Caco-2 (cell line): ENCODE measurements at regions not wholly inside any gene's neighbourhood (a gene's known extent, or its start where the extent isn't known, plus 50 kb on each side); places are given as distances from the start of the nearest gene placed in this dataset.

Source experiments
- BruUV-seq: library from RNA; stranded (reverse); fragments of 400-500 nt; replicated peaks from 2 replicates; lab custom pipeline; 2021; lab: Mats Ljungman, UMichigan
- CTCF ChIA-PET: fragments of 300-600 bp; sonication (Branson Sonifier 250); formaldehyde crosslinking; loops from one replicate; lab custom pipeline; 2022; ENCODE audit warnings: antibody characterized with exemption; lab: Charles Lee
- POLR2A ChIA-PET: fragments of 300-600 bp; sonication (Branson Sonifier 250); formaldehyde crosslinking; loops from one replicate; lab custom pipeline; 2022; ENCODE audit warnings: antibody characterized with exemption; lab: Charles Lee
- DNase-seq, 2 experiments: peaks; one replicate each; pipeline versions ENCODE4 v3.0.0 to v3.0.0-alpha.2; 2020 to 2022
- H3K27me3 ChIP-seq: replicated peaks from 2 replicates; pipeline ENCODE4 v1.6.0; 2011; ENCODE audit warnings: low read length; ENCODE audit not compliant: control insufficient read depth, insufficient read depth
- H3K36me3 ChIP-seq: 2 replicates; pipeline ENCODE4 v1.5.1; 2011; ENCODE audit warnings: low read length; ENCODE audit not compliant: control insufficient read depth, insufficient read depth
- H3K4me1 ChIP-seq: fragments of 250-450 bp; sonication (Bioruptor Pico); 2 replicates; pipeline ENCODE4 v1.5.1; 2020; ENCODE audit warnings: mild to moderate bottlenecking
- H3K4me3 ChIP-seq: 2 replicates; pipeline ENCODE4 v1.5.1; 2011; ENCODE audit warnings: low read depth, mild to moderate bottlenecking, control low read depth, low read length
- H3K9me3 ChIP-seq: fragments of 250-450 bp; sonication (Bioruptor Pico); 2 replicates; pipeline ENCODE4 v1.5.1; 2020; ENCODE audit warnings: mild to moderate bottlenecking, moderate library complexity
- H3K27ac Mint-ChIP-seq: one replicate; pipeline ENCODE4 v1.8.0; 2022; ENCODE audit warnings: mixed read lengths; ENCODE audit not compliant: unreplicated experiment
- H3K27me3 Mint-ChIP-seq: one replicate; pipeline ENCODE4 v1.8.0; 2022; ENCODE audit warnings: mixed read lengths; ENCODE audit not compliant: insufficient read depth, unreplicated experiment
- H3K36me3 Mint-ChIP-seq: one replicate; pipeline ENCODE4 v1.8.0; 2022; ENCODE audit warnings: mild to moderate bottlenecking, mixed read lengths; ENCODE audit not compliant: insufficient read depth, unreplicated experiment
- H3K4me1 Mint-ChIP-seq: one replicate; pipeline ENCODE4 v1.8.0; 2022; ENCODE audit warnings: low read depth, mixed read lengths; ENCODE audit not compliant: unreplicated experiment
- H3K4me3 Mint-ChIP-seq: one replicate; pipeline ENCODE4 v1.8.0; 2022; ENCODE audit warnings: mild to moderate bottlenecking, moderate library complexity, mixed read lengths; ENCODE audit not compliant: unreplicated experiment
- H3K9me3 Mint-ChIP-seq: one replicate; pipeline ENCODE4 v1.8.0; 2022; ENCODE audit warnings: mixed read lengths; ENCODE audit not compliant: unreplicated experiment
- CTCF ChIP-seq, 2 experiments: fragments of 200-600 bp in 1 of 2; IDR thresholded peaks; 1 replicate in 1 of 2; 2 replicates in 1 of 2; pipeline versions ENCODE4 v1.5.1 to v1.8.0; 2011 to 2022; ENCODE audit warnings: antibody characterized with exemption in 1 of 2, control low read depth in 1 of 2, inconsistent platforms in 1 of 2, low read depth in 1 of 2, low read length in 1 of 2, mild to moderate bottlenecking in 1 of 2, moderate library complexity in 1 of 2; ENCODE audit not compliant: insufficient read depth in 1 of 2, severe bottlenecking in 1 of 2, unreplicated experiment in 1 of 2
- intact Hi-C: fragments of 100-400 bp; cut with micrococcal nuclease; formaldehyde crosslinking; loops from one replicate; pipeline ENCODE4 v1.10.0; 2022; ENCODE audit not compliant: unreplicated experiment

DNA sequence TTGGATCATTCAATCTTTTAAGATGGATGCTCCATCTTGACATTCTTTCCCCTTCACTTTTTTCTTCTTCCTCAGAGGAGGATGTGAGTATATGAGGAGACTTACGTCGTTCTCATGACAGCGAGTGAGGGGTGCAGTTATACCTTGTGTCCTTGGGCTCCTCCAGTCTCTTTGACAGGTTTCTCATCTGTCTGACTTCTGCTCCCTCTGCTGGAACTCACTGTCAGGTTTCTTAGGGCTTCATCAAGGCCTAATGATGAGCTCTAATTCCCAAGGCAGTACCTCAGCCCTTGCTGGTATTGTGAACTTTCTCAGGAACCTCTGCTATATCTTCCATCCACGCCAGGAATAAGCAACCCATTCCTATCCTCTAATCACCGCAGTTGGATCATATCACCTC is 237.8 kb upstream of the ADGRL3 start:
- CTCF ChIA-PET, result interaction anchor here (1.0 kb wide), 1 partner anchor 157 kb away, joined by 8 read pairs; no protein-coding TSS in a partner anchor
- peak; percentile 12 to 38 for TF ChIP-seq CTCF (IDR thresholded peaks at IDR 0.05; ENCODE audit: insufficient read depth in 1 of 2, low read depth in 1 of 2, low read length in 1 of 2, severe bottlenecking in 1 of 2, unreplicated experiment in 1 of 2)
- no peaks in the 10 kb centered on the region for H3K36me3 Mint-ChIP-seq

DNA sequence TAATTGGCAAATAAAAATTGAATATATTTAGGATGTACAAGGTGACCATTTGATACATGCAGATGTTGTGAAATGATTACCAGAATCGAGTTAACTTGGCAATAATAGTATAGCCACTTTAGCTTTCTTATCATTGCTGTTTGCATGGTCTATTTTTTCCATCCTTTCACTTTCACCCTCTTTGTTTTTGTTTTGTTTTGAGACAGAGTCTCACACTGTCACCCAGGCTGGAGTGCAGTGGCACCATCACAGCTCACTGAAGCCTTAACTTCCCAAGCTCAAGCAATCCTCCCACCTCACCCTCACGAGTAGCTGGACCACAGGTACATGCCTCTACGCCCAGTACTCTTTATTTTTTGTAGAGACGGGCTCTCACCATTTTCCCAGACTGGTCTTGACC is 218.6 kb upstream of the ADGRL3 start:
- TF ChIP-seq CTCF (IDR thresholded peaks at IDR 0.05; ENCODE audit: insufficient read depth in 1 of 2, low read depth in 1 of 2, low read length in 1 of 2, severe bottlenecking in 1 of 2, unreplicated experiment in 1 of 2), result no peak
- peaks cover 10% of the 10 kb centered on the region for H3K9me3 Mint-ChIP-seq
- no peak overlapping the region for H3K4me3 Mint-ChIP-seq
- intact Hi-C loops, result no loop called here
- H3K4me1 Mint-ChIP-seq, result no peaks in the 10 kb centered on the region
- H3K36me3 Mint-ChIP-seq, result no peaks in the 10 kb centered on the region
- no peaks in the 10 kb centered on the region for H3K27me3 ChIP-seq
- no peaks in the 10 kb centered on the region for H3K36me3 ChIP-seq
- H3K27ac Mint-ChIP-seq, result no peak overlapping the region
- CTCF ChIA-PET, result no interaction called here
- H3K4me1 ChIP-seq, result no peaks in the 10 kb centered on the region
- H3K4me3 ChIP-seq, result no peak overlapping the region
- no peaks in the 10 kb centered on the region for H3K9me3 ChIP-seq
- BruUV-seq, result no TSS peak
- no peaks in the 10 kb centered on the region for H3K27me3 Mint-ChIP-seq
- no peak for DNase-seq
- POLR2A ChIA-PET, result no interaction called here

More for the DNA sequence above, 237.8 kb upstream of the ADGRL3 start:
- H3K4me3 Mint-ChIP-seq, result no peak overlapping the region
- H3K27me3 ChIP-seq, result no peaks in the 10 kb centered on the region
- H3K4me1 Mint-ChIP-seq, result peaks cover 8% of the 10 kb centered on the region
- intact Hi-C loops, result loop anchor here (1.0 kb wide), 2 partner anchors 97 to 157 kb away; no protein-coding TSS in a partner anchor
- H3K27ac Mint-ChIP-seq, result no peak overlapping the region
- H3K4me1 ChIP-seq, result peaks cover 14% of the 10 kb centered on the region; the same call in 1 of the 2 replicates
- no peaks in the 10 kb centered on the region for H3K36me3 ChIP-seq
- no TSS peak for BruUV-seq
- H3K9me3 ChIP-seq, result no peaks in the 10 kb centered on the region
- peaks cover 9% of the 10 kb centered on the region for H3K9me3 Mint-ChIP-seq
- POLR2A ChIA-PET, result no interaction called here
- DNase-seq, result peak; percentile 43 to 46
- no peak overlapping the region for H3K4me3 ChIP-seq
- H3K27me3 Mint-ChIP-seq, result no peaks in the 10 kb centered on the region

- no peaks in the 10 kb centered on the region; the same call in 1 of the 2 replicates for H3K9me3 ChIP-seq
- Mint-ChIP-seq H3K9me3 (peaks cover 27% of the 10 kb centered on the region), H3K4me1 (peaks cover 29% of the 10 kb centered on the region), H3K36me3 (peaks cover 6% of the 10 kb centered on the region), H3K27me3 (no peaks in the 10 kb centered on the region), H3K27ac (peak overlapping the region; percentile 72), H3K4me3 (no peak overlapping the region)
- intact Hi-C loops, result no loop called here
- no TSS peak for BruUV-seq
- DNase-seq, result peak in 1 of 2 experiments; percentile 30
- H3K27me3 ChIP-seq, result no peaks in the 10 kb centered on the region
- ChIA-PET POLR2A (no interaction called here), CTCF (no interaction called here)
- no peaks in the 10 kb centered on the region for H3K36me3 ChIP-seq
- no peak overlapping the region for H3K4me3 ChIP-seq
- TF ChIP-seq CTCF (IDR thresholded peaks at IDR 0.05; ENCODE audit: insufficient read depth in 1 of 2, low read depth in 1 of 2, low read length in 1 of 2, severe bottlenecking in 1 of 2, unreplicated experiment in 1 of 2), result no peak
- H3K4me1 ChIP-seq, result peaks cover 39% of the 10 kb centered on the region
Measured at GRCh38 chr4:60989141-60989540, 211.0 kb upstream of the ADGRL3 start.
